ENCODE measurements at regions not wholly inside any gene's neighbourhood (a gene's known extent, or its start where the extent isn't known, plus 50 kb on each side); places are given as distances from the start of the nearest gene placed in this dataset.

DNA sequence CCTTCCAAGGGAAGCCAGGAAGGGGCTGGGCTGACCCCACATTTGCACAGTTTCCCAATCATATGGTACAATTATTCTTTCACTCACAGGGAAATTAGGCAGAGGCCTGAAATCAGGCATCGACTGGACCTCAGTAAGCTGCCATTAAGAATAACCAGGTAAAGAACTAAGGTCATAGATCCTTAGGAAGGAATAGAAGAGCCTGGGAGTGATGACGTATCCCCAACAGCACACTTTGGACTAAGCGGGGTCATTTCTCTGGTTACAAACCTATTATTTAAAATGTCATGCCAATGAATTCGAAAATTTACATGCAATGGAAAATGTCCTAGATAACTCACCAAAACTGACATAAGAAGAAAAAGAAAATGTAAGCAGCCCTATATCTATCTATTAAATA is 118.2 kb downstream of the BRD1 start:
- TF ChIP-seq EP300 (IDR thresholded peaks at IDR 0.05) (no peak), POLR2A (IDR thresholded peaks at IDR 0.05) (no peak), POLR2AphosphoS5 (IDR thresholded peaks at IDR 0.05) (no peak)
- TF ChIP-seq, protein P1, sequence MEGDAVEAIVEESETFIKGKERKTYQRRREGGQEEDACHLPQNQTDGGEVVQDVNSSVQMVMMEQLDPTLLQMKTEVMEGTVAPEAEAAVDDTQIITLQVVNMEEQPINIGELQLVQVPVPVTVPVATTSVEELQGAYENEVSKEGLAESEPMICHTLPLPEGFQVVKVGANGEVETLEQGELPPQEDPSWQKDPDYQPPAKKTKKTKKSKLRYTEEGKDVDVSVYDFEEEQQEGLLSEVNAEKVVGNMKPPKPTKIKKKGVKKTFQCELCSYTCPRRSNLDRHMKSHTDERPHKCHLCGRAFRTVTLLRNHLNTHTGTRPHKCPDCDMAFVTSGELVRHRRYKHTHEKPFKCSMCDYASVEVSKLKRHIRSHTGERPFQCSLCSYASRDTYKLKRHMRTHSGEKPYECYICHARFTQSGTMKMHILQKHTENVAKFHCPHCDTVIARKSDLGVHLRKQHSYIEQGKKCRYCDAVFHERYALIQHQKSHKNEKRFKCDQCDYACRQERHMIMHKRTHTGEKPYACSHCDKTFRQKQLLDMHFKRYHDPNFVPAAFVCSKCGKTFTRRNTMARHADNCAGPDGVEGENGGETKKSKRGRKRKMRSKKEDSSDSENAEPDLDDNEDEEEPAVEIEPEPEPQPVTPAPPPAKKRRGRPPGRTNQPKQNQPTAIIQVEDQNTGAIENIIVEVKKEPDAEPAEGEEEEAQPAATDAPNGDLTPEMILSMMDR (IDR thresholded peaks at IDR 0.05): no peak
